ENCODE measurements at regions not wholly inside any gene's neighbourhood (a gene's known extent, or its start where the extent isn't known, plus 50 kb on each side); places are given as distances from the start of the nearest gene placed in this dataset.

DNA sequence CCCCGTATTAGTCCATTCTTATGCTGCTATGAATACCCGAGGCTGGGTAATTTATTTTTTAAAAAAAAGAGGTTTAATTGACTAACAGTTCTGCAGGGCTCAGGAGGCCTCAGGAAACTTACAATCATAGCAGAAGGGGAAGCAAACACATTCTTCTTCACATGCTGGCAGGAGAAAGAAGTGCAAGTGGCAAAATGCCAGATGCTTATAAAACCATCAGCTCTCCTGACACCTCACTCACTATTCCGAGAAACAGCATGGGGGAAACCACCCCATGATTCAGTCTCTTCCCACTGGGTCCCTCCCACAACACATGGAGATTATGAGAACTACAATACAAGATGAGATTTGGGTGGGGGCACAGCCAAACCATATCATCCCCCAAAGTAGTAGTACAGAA lies 2148.5 kb upstream of the PIK3C3 start:
- H3K4me3 ChIP-seq, result no peak overlapping the region
- no peak for TF ChIP-seq POLR2A (IDR thresholded peaks at IDR 0.05)
- no peak for TF ChIP-seq CTCF (IDR thresholded peaks at IDR 0.05)
- 82 to 89% methylated on average over 3 of the region's 3 CpGs for WGBS, 2 donors
- H3K27me3 ChIP-seq, result no peaks in the 10 kb centered on the region
- no peaks in the 10 kb centered on the region for H3K9me3 ChIP-seq
- intact Hi-C loops (cut with DNase I; ENCODE audit: low total_unique reads), result no loop called here
- no peaks in the 10 kb centered on the region for H3K36me3 ChIP-seq (ENCODE audit: low read depth, missing control alignments)
- H3K27ac ChIP-seq, result no peak overlapping the region
- no peaks in the 10 kb centered on the region for H3K4me1 ChIP-seq
- no peak for DNase-seq

DNA sequence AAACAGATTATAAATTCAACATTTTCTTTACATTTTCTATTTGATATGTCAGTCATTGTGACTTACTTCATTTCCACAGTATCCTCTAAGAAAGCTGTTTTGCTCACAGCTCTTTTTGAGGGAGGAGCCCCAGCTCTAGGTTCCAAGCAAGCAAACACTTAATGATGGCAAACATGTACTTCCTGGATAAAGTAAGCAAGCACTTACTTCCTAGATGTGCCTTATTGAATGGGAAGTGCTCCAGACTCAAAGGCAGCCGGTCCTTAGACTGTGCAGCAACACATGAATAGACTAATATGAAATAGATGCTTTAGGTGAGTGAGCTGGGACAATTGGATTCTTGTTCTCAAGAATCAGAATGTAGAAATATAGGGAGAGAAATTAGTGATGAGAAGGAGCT lies 2149.8 kb upstream of the PIK3C3 start:
- no peak for DNase-seq
- no peak for TF ChIP-seq POLR2A (IDR thresholded peaks at IDR 0.05)
- no peak for TF ChIP-seq CTCF (IDR thresholded peaks at IDR 0.05)
- Histone ChIP-seq H3K9me3 (no peaks in the 10 kb centered on the region), H3K36me3 (ENCODE audit: low read depth, missing control alignments) (no peaks in the 10 kb centered on the region), H3K4me3 (no peak overlapping the region), H3K27ac (no peak overlapping the region), H3K4me1 (no peaks in the 10 kb centered on the region), H3K27me3 (no peaks in the 10 kb centered on the region)
- intact Hi-C loops (cut with DNase I; ENCODE audit: low total_unique reads), result no loop called here
- 67 to 75% methylated on average over 1 of the region's 1 CpG for WGBS, 2 donors

DNA sequence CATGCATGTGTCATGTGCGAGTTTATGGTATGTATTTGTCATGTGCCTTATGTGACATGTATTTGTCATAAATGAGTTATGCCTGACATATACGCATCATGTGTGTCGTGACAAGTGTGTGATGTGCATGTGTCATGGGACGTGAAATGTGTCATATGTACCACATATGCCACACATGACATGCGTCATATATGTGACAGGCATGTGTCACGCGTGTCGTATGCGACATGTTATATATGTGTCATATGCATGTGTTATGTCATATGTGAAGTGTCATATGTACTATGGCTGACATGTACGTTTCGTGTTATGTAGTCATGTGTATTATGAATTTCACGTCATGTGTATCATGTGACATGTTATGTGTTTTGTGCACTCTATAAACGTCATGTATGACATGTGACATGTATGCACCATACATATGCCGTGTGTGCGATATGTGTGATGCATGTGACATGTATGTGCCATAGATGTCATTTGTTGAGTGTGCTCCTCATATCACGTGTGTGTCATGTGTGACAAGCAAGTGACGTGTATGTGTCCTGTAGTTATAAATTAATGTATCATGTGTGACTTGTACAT lies 2152.3 kb upstream of the PIK3C3 start:
- Histone ChIP-seq H3K4me1 (no peaks in the 10 kb centered on the region), H3K9me3 (no peaks in the 10 kb centered on the region), H3K4me3 (no peak overlapping the region), H3K27me3 (no peaks in the 10 kb centered on the region), H3K27ac (no peak overlapping the region), H3K36me3 (ENCODE audit: low read depth, missing control alignments) (no peaks in the 10 kb centered on the region)
- no peak for TF ChIP-seq POLR2A (IDR thresholded peaks at IDR 0.05)
- no peak for TF ChIP-seq CTCF (IDR thresholded peaks at IDR 0.05)
- WGBS, 2 donors, result 77 to 80% methylated on average over 17 of the region's 17 CpGs
- DNase-seq, result no peak
- intact Hi-C loops (cut with DNase I; ENCODE audit: low total_unique reads), result no loop called here

DNA sequence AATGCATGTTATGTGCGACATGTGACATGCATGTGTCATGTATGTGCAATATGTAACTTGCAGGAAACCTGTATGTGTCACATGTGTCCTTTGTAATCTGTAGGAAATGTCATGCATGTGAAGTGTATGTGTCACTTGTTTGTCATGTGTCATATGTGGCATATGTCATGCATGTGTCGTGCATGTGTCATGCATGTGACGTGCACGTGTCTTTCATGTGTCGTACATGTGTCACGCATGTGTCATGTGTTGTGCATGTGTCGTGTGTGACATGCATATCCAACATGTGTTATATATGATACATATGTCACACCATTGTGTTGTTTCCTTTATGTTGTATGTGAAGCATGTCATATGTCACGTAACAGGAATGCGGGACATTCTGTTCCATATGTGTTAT lies 2153.2 kb upstream of the PIK3C3 start:
- 71% methylated on average over 9 of the region's 9 CpGs for WGBS, 2 donors
- no peaks in the 10 kb centered on the region for H3K27me3 ChIP-seq
- H3K27ac ChIP-seq, result no peak overlapping the region
- DNase-seq, result no peak
- no peaks in the 10 kb centered on the region for H3K9me3 ChIP-seq
- no peak overlapping the region for H3K4me3 ChIP-seq
- H3K4me1 ChIP-seq, result no peaks in the 10 kb centered on the region
- no peaks in the 10 kb centered on the region for H3K36me3 ChIP-seq (ENCODE audit: low read depth, missing control alignments)
- intact Hi-C loops (cut with DNase I; ENCODE audit: low total_unique reads), result no loop called here
- TF ChIP-seq POLR2A (IDR thresholded peaks at IDR 0.05) (no peak), CTCF (IDR thresholded peaks at IDR 0.05) (no peak)

DNA sequence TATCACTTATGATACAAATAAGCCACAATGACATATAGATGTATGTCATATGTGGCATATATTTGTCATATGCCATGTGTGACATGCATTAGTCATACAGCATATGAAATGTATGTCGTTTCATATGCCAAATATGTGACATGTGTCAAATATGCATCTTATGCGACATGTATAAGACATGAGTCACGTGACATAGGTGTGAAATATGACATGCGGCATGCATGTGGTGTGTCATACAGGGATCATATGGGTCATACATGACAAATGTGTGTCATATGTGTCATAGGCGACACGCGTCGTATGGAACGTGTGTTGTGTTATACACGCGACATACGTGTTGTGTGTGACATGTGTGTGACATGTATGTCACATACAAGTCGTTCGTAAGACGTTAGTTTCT lies 2154.0 kb upstream of the PIK3C3 start:
- intact Hi-C loops (cut with DNase I; ENCODE audit: low total_unique reads), result no loop called here
- Histone ChIP-seq H3K9me3 (no peaks in the 10 kb centered on the region), H3K4me3 (no peak overlapping the region), H3K27ac (no peak overlapping the region), H3K4me1 (no peaks in the 10 kb centered on the region), H3K27me3 (no peaks in the 10 kb centered on the region), H3K36me3 (ENCODE audit: low read depth, missing control alignments) (no peaks in the 10 kb centered on the region)
- 75 to 78% methylated on average over 15 of the region's 15 CpGs for WGBS, 2 donors
- DNase-seq, result no peak
- no peak for TF ChIP-seq POLR2A (IDR thresholded peaks at IDR 0.05)

Measured in testis (tissue), 2 donors.